Panc1 (cell line): ENCODE measurements at regions not wholly inside any gene's neighbourhood (a gene's known extent, or its start where the extent isn't known, plus 50 kb on each side); places are given as distances from the start of the nearest gene placed in this dataset.

Source experiments
- ATAC-seq: fragments of 200-7000 bp; cut with Tn5 transposase; 2 replicates; pipeline ENCODE4 v1.9.1; 2020; ENCODE audit warnings: mild to moderate bottlenecking, moderate library complexity
- BruUV-seq: library from RNA; stranded (reverse); fragments of 400-500 nt; replicated peaks from 2 replicates; lab custom pipeline; 2021; lab: Mats Ljungman, UMichigan
- CTCF ChIA-PET: fragments of 300-600 bp; sonication (Branson Sonifier 250); formaldehyde crosslinking; loops from one replicate; lab custom pipeline; 2022; ENCODE audit warnings: antibody characterized with exemption; lab: Charles Lee
- POLR2A ChIA-PET: fragments of 300-600 bp; sonication (Branson Sonifier 250); formaldehyde crosslinking; loops from one replicate; lab custom pipeline; 2022; ENCODE audit warnings: antibody characterized with exemption; lab: Charles Lee
- DNase-seq: peaks from one replicate; pipeline ENCODE4 v3.0.0-alpha.2; 2010; ENCODE audit warnings: low read depth, low spot score
- H3K27ac ChIP-seq: 2 replicates; pipeline ENCODE4 v1.5.1; 2011; ENCODE audit warnings: mild to moderate bottlenecking, low read length, inconsistent platforms
- H3K27me3 ChIP-seq: fragments of 200-500 bp; sonication (Bioruptor generic); 2 replicates; pipeline ENCODE4 v1.6.0; 2014; ENCODE audit warnings: low read length, inconsistent platforms; ENCODE audit not compliant: control insufficient read depth, insufficient read depth
- H3K36me3 ChIP-seq: fragments of 200-500 bp; sonication (Bioruptor generic); 2 replicates; pipeline ENCODE4 v1.5.1; 2014; ENCODE audit warnings: inconsistent platforms, mild to moderate bottlenecking, low read length, moderate library complexity; ENCODE audit not compliant: control insufficient read depth, insufficient read depth
- H3K4me1 ChIP-seq: 2 replicates; pipeline ENCODE4 v1.5.1; 2011; ENCODE audit warnings: inconsistent platforms, mild to moderate bottlenecking, low read length, moderate library complexity; ENCODE audit not compliant: control insufficient read depth, insufficient read depth
- H3K4me3 ChIP-seq, 2 experiments: 2 replicates each; pipeline ENCODE4 v1.5.1; 2011 to 2012; ENCODE audit warnings: low read depth in 2 of 2, low read length in 2 of 2, mild to moderate bottlenecking in 2 of 2, inconsistent platforms in 1 of 2, moderate library complexity in 1 of 2
- H3K9me3 ChIP-seq: fragments of 200-500 bp; sonication (Bioruptor generic); 2 replicates; pipeline ENCODE4 v1.5.1; 2014; ENCODE audit warnings: low read depth, mild to moderate bottlenecking, inconsistent platforms, low read length, moderate library complexity; ENCODE audit not compliant: control insufficient read depth, insufficient read depth
- POLR2AphosphoS5 ChIP-seq: IDR thresholded peaks from 2 replicates; pipeline ENCODE4 v1.6.1; 2012; ENCODE audit warnings: mild to moderate bottlenecking, low read depth, low read length, moderate library complexity
- SIN3A ChIP-seq: IDR thresholded peaks from 2 replicates; pipeline ENCODE4 v1.6.1; 2012; ENCODE audit warnings: low read depth, mild to moderate bottlenecking, low read length, moderate library complexity, borderline replicate concordance; ENCODE audit not compliant: insufficient read depth
- TCF7L2 ChIP-seq: IDR thresholded peaks from 2 replicates; pipeline ENCODE4 v1.6.1; 2011; ENCODE audit warnings: mild to moderate bottlenecking, low read depth, low read length, inconsistent platforms
- in situ Hi-C: cut with HindIII; loops from 2 replicates; pipeline ENCODE4 v1.10.0; 2016; ENCODE audit warnings: low sequenced_read_pairs, low pct_unique_long_range_greater_than_20kb
- intact Hi-C: fragments of 100-400 bp; cut with micrococcal nuclease; formaldehyde crosslinking; loops from one replicate; pipeline ENCODE4 v1.10.0; 2022; ENCODE audit not compliant: unreplicated experiment
- TF ChIP-seq, protein P1 (sequence below), 2 experiments: IDR thresholded peaks; 2 replicates each; pipeline ENCODE4 v1.6.1; 2011 to 2012; ENCODE audit warnings: low read depth in 2 of 2, control low read depth in 1 of 2, low read length in 1 of 2, mild to moderate bottlenecking in 1 of 2, moderate library complexity in 1 of 2; ENCODE audit not compliant: insufficient read depth in 1 of 2
- TF ChIP-seq, protein P2 (sequence below): fragments of 450-650 bp; IDR thresholded peaks from 2 replicates; pipeline ENCODE4 v1.5.1; 2017; ENCODE audit warnings: mild to moderate bottlenecking

- H3K9me3 ChIP-seq = no peaks in the 10 kb centered on the region
- no peaks in the 10 kb centered on the region for H3K27me3 ChIP-seq
- in situ Hi-C loops (no loop called here), intact Hi-C loops (no loop called here)
- H3K4me3 ChIP-seq = no peak overlapping the region
- BruUV-seq = no TSS peak
- ATAC-seq = no peak
- CTCF ChIA-PET = no interaction called here
- DNase-seq = no peak
- TF ChIP-seq SIN3A (no peak), POLR2AphosphoS5 (no peak), TCF7L2 (no peak)
- TF ChIP-seq, protein P1, sequence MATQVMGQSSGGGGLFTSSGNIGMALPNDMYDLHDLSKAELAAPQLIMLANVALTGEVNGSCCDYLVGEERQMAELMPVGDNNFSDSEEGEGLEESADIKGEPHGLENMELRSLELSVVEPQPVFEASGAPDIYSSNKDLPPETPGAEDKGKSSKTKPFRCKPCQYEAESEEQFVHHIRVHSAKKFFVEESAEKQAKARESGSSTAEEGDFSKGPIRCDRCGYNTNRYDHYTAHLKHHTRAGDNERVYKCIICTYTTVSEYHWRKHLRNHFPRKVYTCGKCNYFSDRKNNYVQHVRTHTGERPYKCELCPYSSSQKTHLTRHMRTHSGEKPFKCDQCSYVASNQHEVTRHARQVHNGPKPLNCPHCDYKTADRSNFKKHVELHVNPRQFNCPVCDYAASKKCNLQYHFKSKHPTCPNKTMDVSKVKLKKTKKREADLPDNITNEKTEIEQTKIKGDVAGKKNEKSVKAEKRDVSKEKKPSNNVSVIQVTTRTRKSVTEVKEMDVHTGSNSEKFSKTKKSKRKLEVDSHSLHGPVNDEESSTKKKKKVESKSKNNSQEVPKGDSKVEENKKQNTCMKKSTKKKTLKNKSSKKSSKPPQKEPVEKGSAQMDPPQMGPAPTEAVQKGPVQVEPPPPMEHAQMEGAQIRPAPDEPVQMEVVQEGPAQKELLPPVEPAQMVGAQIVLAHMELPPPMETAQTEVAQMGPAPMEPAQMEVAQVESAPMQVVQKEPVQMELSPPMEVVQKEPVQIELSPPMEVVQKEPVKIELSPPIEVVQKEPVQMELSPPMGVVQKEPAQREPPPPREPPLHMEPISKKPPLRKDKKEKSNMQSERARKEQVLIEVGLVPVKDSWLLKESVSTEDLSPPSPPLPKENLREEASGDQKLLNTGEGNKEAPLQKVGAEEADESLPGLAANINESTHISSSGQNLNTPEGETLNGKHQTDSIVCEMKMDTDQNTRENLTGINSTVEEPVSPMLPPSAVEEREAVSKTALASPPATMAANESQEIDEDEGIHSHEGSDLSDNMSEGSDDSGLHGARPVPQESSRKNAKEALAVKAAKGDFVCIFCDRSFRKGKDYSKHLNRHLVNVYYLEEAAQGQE (IDR thresholded peaks at IDR 0.05; ENCODE audit: insufficient read depth in 1 of 2, low read depth in 2 of 2, low read length in 1 of 2) = no peak
- TF ChIP-seq, protein P2, sequence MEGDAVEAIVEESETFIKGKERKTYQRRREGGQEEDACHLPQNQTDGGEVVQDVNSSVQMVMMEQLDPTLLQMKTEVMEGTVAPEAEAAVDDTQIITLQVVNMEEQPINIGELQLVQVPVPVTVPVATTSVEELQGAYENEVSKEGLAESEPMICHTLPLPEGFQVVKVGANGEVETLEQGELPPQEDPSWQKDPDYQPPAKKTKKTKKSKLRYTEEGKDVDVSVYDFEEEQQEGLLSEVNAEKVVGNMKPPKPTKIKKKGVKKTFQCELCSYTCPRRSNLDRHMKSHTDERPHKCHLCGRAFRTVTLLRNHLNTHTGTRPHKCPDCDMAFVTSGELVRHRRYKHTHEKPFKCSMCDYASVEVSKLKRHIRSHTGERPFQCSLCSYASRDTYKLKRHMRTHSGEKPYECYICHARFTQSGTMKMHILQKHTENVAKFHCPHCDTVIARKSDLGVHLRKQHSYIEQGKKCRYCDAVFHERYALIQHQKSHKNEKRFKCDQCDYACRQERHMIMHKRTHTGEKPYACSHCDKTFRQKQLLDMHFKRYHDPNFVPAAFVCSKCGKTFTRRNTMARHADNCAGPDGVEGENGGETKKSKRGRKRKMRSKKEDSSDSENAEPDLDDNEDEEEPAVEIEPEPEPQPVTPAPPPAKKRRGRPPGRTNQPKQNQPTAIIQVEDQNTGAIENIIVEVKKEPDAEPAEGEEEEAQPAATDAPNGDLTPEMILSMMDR = no peak
- H3K27ac ChIP-seq = no peak overlapping the region
- no peaks in the 10 kb centered on the region for H3K4me1 ChIP-seq
- POLR2A ChIA-PET = no interaction called here
- no peaks in the 10 kb centered on the region for H3K36me3 ChIP-seq
Measured at GRCh38 chr5:8784692-8785091, 761.2 kb downstream of the SEMA5A start.

GRCh38 chr5:8788246-8788645, 757.6 kb downstream of the SEMA5A start:
- DNase-seq (no peak), ATAC-seq (no peak)
- in situ Hi-C loops (no loop called here), intact Hi-C loops (no loop called here)
- Histone ChIP-seq H3K36me3 (no peaks in the 10 kb centered on the region), H3K4me1 (no peaks in the 10 kb centered on the region), H3K4me3 (no peak overlapping the region), H3K9me3 (0 out of 2 replicates have a peak, but pooled peaks cover 3% of the 10 kb centered on the region), H3K27ac (no peak overlapping the region), H3K27me3 (no peaks in the 10 kb centered on the region)
- no peak for TF ChIP-seq TCF7L2
- no peak for TF ChIP-seq POLR2AphosphoS5
- TF ChIP-seq, protein P1 (IDR thresholded peaks at IDR 0.05; ENCODE audit: insufficient read depth in 1 of 2, low read depth in 2 of 2, low read length in 1 of 2) = no peak
- TF ChIP-seq, protein P2 = no peak
- TF ChIP-seq SIN3A = no peak
- CTCF ChIA-PET = no interaction called here
- BruUV-seq = no TSS peak
- POLR2A ChIA-PET = no interaction called here
